ENCODE measurements at regions not wholly inside any gene's neighbourhood (a gene's known extent, or its start where the extent isn't known, plus 50 kb on each side); places are given as distances from the start of the nearest gene placed in this dataset.

DNA sequence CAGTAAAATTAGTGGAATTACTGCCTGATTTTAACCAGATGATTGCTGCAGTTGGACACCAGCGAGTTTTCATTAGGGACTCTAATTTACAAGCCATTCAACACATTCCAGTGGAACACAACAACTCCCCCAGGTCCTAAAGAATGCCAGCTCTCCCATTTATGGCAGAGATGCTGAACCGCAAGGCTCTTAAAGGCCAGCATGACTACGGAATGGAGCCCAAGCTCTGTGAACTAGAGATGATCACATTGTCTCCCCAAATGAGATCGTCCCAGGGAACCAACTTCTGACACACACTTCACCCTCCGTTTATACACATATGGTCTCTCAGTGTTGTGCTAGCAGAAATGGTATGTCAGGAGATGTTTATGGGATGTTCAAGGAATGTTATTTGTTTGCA, 446.2 kb upstream of the NR2F2 start:
- TF ChIP-seq, protein P1, sequence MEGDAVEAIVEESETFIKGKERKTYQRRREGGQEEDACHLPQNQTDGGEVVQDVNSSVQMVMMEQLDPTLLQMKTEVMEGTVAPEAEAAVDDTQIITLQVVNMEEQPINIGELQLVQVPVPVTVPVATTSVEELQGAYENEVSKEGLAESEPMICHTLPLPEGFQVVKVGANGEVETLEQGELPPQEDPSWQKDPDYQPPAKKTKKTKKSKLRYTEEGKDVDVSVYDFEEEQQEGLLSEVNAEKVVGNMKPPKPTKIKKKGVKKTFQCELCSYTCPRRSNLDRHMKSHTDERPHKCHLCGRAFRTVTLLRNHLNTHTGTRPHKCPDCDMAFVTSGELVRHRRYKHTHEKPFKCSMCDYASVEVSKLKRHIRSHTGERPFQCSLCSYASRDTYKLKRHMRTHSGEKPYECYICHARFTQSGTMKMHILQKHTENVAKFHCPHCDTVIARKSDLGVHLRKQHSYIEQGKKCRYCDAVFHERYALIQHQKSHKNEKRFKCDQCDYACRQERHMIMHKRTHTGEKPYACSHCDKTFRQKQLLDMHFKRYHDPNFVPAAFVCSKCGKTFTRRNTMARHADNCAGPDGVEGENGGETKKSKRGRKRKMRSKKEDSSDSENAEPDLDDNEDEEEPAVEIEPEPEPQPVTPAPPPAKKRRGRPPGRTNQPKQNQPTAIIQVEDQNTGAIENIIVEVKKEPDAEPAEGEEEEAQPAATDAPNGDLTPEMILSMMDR (conservative IDR thresholded peaks at IDR 0.05; ENCODE audit: low read length), result no peak
- no peak for TF ChIP-seq EZH2phosphoT487 (IDR thresholded peaks at IDR 0.05; ENCODE audit: borderline replicate concordance)
